CD4-positive, alpha-beta T cell treated with Interferon alpha-2 for 1 hour (primary cell): ENCODE measurements at regions not wholly inside any gene's neighbourhood (a gene's known extent, or its start where the extent isn't known, plus 50 kb on each side); places are given as distances from the start of the nearest gene placed in this dataset.

Source experiments
- DNase-seq, 2 donors: peaks; one replicate each; pipeline ENCODE4 v3.0.0-alpha.2; 2020 to 2022

- DNase-seq: no peak
Measured at GRCh38 chr21:41689289-41689583, 77.6 kb downstream of the RIPK4 start.

GRCh38 chr21:41687633-41688032 is 79.2 kb downstream of the RIPK4 start:
- DNase-seq: no peak

- DNase-seq: no peak
Measured at GRCh38 chr21:41686664-41687063, 80.2 kb downstream of the RIPK4 start.

GRCh38 chr21:41685511-41686149 is 81.2 kb downstream of the RIPK4 start:
- no peak for DNase-seq

- DNase-seq: no peak
Measured at GRCh38 chr21:41684381-41685245, 82.2 kb downstream of the RIPK4 start.

GRCh38 chr21:41683815-41684214 is 83.0 kb downstream of the RIPK4 start:
- no peak for DNase-seq

GRCh38 chr21:41682719-41683179 is 84.1 kb downstream of the RIPK4 start:
- no peak for DNase-seq

- no peak for DNase-seq
Measured at GRCh38 chr21:41681939-41682718, 84.7 kb downstream of the RIPK4 start.

- DNase-seq: no peak
Measured at GRCh38 chr21:41681348-41681801, 85.5 kb downstream of the RIPK4 start.

GRCh38 chr21:41680444-41681347 is 86.2 kb downstream of the RIPK4 start:
- DNase-seq: no peak

- peak; percentile 48 to 83 for DNase-seq
Measured at GRCh38 chr21:41678924-41679318, 87.9 kb downstream of the RIPK4 start.

GRCh38 chr21:41678016-41678923 is 88.6 kb downstream of the RIPK4 start:
- DNase-seq: no peak

GRCh38 chr21:41677671-41678015 is 89.2 kb downstream of the RIPK4 start:
- DNase-seq: no peak

- DNase-seq: no peak
Measured at GRCh38 chr21:41676198-41676597, 90.7 kb downstream of the RIPK4 start.

GRCh38 chr21:41675574-41675973 is 91.3 kb downstream of the RIPK4 start:
- DNase-seq: no peak

- DNase-seq: no peak
Measured at GRCh38 chr21:41674402-41674801, 92.5 kb downstream of the RIPK4 start.

GRCh38 chr21:41673596-41674335 is 93.1 kb downstream of the RIPK4 start:
- no peak for DNase-seq

GRCh38 chr21:41673071-41673470 is 93.8 kb downstream of the RIPK4 start:
- DNase-seq: no peak

- no peak for DNase-seq
Measured at GRCh38 chr21:41672543-41672915, 94.3 kb downstream of the RIPK4 start.

- DNase-seq: no peak
Measured at GRCh38 chr21:41671859-41672542, 94.9 kb downstream of the RIPK4 start.
